ENCODE measurements at regions not wholly inside any gene's neighbourhood (a gene's known extent, or its start where the extent isn't known, plus 50 kb on each side); places are given as distances from the start of the nearest gene placed in this dataset.
"Not testable (repeated sequence)": the region's sequence is repeated elsewhere in the genome, so short reads cannot be mapped to it uniquely, and the experiment has no call there.

DNA sequence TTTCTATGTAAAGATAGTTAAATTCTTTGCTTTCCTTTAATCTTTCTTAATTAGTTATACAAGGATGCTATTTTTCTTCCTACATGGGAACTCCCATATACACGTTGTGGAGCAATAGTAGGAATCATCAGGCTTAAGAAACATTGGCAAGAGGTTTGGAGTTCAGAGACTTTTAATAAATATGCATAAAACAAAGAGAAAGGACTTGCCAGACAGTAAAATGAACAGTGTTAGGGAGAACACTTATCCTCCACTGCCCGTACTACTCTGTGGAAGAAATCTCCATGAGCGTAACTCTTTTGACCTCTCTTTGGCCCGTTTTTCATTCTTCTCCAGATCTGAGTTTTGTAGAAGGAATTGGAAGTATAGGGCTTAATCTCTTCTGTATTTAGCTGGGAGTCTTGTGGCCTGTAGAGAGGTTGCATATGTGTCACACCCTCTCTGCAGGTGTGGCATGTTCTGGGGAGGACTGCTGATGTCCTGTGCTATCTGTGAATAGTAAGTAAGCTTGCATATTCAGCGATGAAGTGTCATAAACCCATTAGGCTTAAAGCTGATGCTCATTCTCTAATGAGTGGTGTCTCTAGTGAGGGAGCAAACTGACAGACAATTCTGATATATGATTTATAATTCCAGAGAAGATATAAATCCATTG is 455.4 kb upstream of the FAR2 start:
- no peak for DNase-seq

DNA sequence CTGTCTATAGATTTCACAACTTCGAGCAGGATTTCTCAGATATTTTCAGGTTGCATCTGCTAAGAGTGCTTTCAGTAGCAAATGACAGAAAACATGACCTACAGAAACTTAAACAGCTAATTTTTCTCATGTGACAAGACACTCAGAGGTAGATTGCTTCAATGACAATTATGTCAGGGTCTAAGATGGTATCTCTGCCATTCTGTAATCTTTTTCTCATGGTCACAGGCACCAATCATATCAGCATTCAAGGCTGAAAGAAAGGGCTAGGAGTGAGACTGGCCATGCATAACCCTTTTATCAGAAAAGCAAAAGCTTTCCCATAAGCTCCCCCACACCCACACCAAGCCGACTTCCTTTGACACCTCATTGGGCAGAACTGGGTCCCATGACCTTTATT is 450.5 kb upstream of the FAR2 start:
- DNase-seq = no peak

DNA sequence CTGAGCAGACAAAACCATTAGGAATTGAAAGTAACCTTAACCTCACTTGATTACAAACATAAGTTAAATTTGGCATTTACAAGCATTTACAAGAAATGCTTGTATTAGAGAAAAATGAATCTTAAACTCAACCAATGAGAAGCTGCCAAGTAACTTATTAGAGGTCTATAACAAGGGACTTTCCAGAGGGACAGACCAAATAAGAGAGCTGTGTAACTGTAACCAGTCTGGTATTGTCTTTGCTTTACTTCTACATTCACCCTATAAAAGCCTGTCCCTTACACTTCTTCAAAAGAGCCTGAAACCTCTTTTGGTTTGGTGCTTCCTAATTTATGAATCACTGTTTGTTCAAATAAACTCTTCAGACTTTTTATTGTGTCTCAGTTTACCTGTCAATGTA is 450.0 kb upstream of the FAR2 start:
- no peak for DNase-seq

DNA sequence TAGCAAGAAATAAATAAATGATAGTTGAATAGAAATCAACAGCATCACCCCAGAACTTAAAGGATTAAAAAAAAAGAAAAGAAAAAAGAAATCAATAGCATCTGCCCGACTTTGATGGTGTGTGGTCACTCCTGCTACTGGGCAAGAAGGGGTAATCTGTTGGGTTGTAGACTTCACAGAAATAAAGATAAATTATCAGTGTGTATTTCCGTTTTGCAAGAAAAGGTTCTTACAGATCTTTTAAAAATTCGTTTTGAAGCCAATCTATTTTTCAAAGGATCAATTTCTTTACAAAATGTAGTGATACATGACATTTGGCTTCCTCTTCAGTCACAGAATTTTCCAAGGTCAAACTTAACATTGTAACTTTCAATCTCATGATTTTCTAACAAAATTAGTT is 448.9 kb upstream of the FAR2 start:
- no peak for DNase-seq

DNA sequence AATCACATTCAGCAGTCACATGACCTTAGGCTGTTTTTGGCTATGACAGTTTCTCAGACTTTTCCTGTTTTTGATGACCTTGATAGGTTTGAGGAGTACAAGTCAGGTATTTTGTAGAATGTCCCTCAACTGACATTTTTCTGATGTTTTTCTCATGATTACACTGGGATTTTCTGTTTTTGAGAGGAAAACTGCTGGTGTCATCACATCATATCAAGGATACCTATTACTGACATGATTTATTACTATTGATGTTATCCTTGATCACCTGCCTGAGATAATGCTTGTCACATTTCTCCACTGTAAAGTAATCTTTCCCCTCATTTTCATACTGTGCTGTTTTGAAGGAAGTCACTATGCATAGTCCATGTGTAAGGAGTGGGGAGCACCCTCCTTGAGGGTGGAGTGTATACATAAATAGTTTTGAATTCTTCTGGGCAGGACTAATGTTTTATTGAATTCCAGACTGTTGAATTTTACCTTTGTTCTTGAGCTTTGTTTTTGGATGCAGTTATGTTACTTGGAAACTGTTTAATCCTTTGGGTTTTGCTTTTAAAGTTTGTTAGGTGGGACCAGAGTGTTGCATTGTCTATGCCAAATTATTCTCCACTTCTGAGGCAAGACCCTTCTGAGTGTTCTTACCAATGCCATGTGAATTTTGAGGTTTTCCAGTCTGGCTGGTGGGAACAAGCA is 444.5 kb upstream of the FAR2 start:
- DNase-seq = no peak

DNA sequence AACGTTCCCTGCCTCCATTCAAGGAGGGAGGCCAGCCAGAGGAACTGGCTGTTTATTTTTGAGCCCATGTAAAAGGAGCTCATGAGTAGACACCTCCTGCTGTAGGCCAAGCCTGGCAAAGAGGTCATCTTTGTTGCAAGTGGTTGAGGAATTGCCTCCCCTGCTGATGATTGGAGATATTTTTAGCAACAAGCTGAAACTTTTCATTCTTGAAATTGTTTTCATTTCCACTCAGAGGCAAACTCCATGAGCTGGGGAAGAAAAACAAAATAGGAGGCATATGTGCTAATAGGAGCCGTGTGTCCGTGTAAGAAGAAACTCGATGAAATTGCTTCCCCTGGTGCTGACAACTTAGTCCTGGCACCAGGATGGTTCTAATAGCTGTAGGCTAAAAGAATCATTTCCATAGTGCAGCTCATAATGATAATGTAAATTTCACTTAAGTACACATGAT is 440.1 kb upstream of the FAR2 start:
- DNase-seq = no peak

DNA sequence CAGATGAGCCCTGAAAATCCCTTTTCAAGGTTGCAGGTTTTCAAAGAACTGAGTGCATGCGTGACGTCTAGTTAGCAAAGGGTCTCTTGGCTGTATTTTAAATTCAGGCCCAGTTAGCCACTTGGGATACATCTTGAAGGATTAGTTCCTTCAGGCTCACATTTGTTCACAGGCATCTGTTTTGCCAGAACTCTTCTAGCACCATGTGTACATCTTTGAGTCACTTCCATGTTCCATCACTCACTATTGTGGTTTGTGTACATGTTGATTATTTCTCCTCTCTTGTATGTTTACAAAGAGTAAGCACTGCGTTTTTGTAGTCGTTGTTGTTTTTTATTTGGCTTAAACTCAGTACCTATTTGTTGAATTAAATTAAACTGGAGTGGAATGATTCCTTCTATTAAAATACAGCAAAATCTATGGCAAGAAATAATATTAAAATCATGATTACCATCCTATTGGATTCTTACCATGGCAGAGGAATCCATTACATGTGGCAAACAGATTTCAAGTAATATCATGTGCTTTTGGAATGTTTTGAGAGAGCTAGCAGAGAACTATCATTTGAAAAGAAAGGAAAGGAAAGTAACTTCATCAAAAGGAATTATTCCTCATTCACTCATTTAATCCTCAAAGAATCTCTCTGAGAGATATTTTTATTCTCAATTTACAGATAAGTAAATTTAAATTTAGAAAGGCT is 438.9 kb upstream of the FAR2 start:
- no peak for DNase-seq

DNA sequence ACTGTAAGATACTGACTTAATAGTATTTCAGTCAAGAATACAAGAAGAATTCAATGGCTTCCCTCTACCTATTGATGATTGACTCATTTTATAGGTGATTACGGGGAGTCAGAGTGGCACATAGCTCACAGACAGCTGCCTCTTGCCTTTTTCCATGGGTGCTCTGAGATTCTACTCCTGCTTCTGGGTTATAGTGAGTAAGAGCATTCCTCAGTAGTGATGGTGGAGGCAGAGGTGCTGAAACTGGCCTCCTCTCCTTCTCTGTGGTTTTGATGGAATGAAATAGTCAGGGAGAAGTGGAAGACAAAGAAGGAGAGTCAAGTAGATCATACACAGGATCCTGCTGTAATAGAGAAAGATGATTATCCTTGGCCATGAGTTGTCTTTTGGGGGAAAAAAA is 438.2 kb upstream of the FAR2 start:
- no peak for DNase-seq

DNA sequence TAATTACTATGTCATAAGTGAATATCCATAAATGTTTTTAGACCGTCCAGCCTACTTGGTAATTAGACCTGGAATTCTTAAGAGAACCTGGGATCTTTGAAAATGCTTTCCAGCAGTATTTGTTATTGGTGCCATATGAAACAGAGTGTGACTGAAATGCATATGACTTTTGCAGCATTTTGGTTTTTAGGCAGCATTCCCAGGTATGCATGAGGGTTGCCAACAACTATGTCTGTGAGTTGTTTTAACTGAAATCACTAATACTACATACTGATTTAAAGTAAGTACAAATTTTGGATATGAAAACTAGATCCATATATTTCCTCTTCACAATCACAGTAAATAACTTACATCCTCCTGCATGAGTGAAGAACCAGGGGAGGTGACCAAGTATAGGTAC is 437.7 kb upstream of the FAR2 start:
- DNase-seq = no peak

DNA sequence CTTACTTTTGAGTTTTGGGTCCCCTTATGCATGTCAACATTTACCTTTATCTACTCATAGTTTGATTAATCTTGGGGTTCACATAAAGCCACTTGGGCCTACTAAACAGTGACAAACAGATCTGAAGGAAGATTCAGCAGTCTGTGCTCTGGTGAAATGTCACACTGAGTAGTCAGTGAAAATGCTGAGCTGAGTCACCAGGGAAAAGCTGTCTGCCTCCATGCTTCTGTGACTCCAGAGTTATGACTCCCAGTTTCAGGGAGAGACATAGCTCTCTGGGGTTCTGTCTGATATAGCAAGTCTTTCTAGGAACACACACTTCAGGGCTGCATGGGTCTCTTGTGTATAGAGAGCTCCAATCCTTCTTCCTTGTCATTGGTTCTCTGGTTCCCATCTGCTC is 406.3 kb upstream of the FAR2 start:
- DNase-seq = no peak

DNA sequence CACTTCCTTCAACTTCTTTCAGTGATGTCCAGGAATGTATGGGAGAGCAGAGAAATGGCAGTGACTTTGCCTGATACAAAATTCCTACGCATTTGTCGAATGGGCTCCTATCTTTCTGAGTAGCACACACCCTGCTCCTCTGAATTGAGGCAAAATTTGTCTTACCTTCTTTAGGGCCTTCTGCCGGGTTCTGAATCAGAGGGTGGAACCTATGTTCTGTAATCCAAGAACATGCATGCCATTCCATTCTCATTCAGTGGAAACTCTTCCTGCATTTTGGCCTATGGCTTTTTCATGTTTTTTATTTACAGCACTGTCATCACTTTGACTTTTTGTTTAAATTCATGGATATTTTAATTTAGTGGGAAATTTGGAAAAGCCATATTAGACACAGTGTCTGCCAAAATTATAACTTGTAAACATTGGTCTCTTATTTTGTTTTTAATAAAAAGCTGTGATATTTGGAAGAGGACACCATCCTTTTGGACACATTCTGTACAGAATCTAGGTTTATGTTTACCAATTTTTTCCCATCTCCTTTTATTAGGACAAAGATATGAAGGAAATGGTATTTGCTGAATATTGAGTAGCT is 402.2 kb upstream of the FAR2 start:
- DNase-seq = no peak

DNA sequence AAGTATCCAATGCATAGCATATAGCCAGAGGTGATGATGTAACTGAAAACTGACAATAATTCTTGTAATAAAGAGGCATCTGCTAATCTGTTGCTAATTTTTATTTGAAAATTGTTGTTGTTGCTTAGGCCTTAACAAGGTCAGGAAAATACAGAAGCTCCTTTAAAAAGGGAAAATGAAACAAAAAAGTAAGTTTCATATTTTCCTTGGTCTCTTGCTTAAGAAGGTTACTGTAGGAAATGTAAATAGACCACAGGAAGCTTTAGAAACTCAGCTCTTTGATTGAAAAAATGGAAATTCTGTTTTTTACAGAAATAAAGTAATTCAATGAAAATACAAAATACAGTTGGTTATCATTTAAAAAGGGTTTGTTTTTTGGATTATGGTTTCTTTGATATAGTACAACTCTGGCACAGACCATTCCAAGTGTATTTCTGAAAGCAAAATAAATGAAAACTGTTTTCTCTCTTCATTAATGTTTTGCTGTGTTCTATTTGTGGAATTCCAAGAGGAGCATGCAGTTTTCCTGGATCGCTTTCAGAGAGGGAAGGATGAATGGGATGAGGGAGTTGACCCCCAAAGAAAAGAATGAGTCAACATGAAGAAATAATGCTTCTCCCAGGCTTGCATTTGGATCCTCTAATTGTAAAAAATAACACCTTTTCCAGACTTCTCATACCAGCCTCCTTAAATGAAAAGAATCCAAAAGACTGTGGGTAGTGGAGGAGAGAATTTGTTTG is 398.0 kb upstream of the FAR2 start:
- DNase-seq = peak; percentile 81

DNA sequence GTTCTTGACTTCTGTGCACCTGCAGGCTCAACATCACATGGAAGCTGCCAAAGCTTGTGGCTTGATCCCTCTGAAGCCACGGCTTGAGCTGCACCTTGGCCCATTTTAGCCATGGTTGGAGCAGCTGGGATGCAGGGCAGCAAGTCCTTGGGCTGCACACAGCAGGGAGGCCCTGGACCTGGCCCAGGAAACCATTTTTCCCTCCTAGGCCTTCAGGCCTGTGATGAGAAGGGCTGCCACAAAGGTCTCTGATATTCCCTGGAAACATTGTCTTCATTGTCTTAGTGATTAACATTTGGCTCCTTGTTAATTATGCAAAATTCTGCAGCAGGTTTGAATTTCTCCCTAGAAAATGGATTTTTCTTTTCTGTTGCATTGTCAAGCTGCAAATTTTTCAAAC is 394.1 kb upstream of the FAR2 start:
- no peak for DNase-seq

DNA sequence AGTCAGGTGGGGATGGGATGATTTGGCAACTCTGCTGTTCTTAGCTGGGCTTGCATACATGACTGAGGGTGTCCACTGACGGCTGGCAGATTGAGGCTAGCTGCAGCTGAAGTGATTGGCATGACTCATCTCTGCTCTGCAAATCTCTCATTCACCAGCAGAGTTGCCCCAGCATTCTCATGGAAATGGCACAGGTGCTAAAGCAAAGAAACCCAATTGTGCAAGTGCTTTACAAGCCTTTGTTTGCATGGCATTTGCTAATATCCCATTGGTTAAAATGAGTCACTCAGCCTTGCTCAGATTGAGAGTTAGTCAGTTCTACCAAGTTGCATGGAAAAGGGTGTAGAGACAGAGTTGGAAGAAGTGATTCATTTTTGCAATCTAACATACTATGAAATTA is 389.7 kb upstream of the FAR2 start:
- peak; percentile 19 for DNase-seq

DNA sequence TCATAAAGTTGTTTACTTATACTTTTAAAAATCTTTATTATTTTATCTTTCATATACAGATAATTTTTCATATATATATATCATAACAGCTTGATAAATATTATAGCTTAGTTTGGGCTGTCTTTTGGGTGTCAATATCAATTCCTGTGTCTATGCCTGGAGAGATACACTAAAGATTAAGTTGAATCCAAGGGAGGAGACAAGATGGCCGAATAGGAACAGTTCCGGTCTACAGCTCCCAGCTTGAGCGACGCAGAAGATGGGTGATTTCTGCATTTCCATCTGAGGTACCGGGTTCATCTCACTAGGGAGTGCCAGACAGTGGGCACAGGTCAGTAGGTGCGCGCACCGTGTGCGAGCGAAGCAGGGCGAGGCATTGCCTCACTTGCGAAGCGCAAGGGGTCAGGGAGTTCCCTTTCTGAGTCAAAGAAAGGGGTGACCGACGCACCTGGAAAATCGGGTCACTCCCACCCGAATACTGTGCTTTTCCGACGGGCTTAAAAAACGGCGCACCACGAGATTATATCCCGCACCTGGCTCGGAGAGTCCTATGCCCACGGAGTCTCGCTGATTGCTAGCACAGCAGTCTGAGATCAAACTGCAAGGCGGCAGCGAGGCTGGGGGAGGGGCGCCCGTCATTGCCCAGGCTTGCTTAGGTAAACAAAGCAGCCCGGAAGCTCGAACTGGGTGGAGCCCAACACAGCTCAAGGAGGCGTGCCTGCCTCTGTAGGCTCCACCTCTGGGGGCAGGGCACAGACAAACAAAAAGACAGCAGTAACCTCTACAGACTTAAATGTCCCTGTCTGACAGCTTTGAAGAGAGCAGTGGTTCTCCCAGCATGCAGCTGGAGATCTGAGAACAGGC is 388.8 kb upstream of the FAR2 start:
- not testable (repeated sequence) for DNase-seq

DNA sequence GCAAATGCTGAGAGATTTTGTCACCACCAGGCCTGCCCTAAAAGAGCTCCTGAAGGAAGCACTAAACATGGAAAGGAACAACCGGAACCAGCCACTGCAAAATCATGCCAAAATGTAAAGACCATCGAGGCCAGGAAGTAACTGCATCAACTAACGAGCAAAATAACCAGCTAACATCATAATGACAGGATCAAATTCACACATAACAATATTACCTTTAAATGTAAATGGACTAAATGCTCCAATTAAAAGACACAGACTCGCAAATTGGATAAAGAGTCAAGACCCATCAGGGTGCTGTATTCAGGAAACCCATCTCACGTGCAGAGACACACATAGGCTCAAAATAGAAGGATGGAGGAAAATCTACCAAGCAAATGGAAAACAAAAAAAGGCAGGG is 387.2 kb upstream of the FAR2 start:
- DNase-seq = not testable (repeated sequence)

DNA sequence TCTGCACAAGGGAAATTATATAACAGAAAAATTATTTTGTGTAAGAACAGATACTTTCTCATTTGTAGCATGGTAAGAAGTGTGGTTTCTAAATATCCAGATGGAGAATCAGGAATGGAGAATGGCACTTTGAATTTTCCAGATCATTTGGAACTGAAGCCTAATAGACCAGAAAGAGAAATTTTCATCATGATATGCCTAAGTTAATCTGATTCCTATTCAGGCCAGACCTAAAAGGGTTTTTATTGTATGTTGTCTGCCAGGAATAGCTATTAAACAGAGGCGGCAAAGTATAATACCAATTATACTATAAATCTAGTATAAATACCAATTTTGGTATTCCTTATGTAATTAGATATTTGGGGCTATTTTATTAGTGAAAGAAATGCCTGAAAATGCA is 382.7 kb upstream of the FAR2 start:
- no peak for DNase-seq

DNA sequence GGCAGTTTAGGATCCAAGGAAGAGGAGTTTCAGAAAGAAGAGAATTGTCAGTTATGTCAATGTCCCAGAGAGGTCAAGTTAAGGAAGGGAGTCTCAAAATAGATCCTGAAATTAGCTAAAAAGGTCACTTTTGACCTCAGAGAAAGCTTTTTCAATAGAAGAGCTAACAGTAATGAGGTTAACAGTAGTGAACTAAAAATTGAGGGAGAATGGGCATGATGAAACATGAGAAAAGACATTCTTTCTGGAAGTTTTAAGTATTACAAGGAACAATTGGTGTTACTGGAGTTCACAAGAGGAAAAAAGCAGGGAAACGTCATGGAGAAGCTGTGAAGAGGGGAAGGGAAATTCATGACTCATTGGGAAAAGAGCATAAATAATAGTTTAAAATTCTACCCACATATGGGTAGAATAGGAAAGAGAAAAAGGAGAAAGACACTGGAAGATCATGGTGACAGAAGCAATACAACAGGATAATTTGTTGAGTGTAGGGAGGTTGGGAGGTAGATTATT is 381.2 kb upstream of the FAR2 start:
- DNase-seq = no peak

DNA sequence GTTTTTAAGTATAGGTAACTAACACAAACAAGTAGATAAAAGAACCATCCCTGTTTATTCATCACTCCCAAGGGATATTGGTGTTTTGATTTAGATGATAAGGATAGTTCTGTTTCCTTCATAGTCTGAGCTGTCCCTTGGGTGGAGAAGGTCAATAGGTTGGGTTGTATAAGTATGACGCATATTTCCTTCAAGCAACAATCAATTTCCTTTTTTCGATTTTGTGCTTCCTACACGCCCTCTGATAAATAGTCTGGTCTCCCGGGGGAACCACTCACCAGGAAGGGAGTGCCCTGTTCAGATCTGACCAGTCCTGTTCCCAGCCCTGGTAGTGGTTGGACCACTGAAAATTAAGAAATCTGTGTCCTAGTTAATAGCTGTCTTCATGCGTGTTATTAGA is 378.8 kb upstream of the FAR2 start:
- DNase-seq = peak; percentile 56

DNA sequence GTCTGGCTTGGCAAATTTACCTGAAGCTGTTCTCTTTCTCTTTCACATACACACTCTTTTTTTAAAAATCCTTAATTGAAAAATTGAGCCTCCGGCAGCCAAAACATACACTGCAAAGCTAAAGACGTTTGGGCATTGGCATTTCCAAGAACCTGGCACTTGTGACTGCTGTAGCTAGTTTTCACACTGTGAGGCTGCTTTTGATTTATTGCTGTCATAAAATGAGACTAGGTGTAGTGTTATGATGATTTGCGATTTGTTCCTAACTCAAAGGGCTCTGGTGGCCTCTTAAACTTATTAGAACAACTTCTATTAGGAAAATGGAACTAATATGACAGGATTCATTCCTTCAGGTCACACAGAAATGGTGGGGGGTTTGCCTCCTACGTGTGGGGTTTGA is 377.1 kb upstream of the FAR2 start:
- DNase-seq = no peak

DNA sequence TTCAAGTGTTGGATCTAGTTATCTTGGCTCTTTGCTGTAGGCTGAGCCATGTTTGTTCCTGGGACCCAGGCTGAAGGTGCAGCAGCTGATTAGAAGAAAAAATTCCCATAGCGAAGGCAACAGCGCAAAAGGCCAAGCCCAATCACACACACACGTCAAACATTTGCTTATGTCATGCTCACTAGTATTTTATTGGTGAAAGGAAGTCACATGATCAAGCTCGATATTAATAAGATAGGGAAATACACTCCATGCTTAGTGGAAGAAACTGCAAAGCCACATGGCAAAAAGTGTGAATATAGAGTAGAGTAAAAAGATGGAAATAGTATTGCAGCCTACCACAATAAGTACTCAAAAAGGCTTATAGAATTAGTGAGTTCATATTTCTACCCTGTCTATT is 373.5 kb upstream of the FAR2 start:
- DNase-seq = no peak

DNA sequence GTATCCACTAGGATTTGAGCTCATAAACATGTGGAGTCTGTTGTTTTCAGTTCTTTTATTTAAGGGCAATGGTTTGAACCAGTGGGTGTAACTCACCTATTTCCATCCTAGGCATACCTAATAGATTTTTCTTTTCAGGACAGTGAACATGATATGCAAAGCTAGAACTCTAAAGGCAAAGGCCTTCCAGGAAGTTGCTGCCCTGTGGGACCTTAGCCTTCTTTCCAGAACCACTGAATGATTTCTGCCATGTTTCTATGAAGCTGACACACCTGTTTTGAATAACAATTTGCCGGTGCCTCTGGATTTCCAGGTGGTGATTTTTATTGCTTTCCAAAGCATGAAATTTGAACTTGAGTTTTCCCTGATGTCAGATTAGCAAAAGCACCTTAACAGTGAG is 372.9 kb upstream of the FAR2 start:
- DNase-seq = no peak
